ENCODE measurements at regions not wholly inside any gene's neighbourhood (a gene's known extent, or its start where the extent isn't known, plus 50 kb on each side); places are given as distances from the start of the nearest gene placed in this dataset.
"Not testable (repeated sequence)": the region's sequence is repeated elsewhere in the genome, so short reads cannot be mapped to it uniquely, and the experiment has no call there.

DNA sequence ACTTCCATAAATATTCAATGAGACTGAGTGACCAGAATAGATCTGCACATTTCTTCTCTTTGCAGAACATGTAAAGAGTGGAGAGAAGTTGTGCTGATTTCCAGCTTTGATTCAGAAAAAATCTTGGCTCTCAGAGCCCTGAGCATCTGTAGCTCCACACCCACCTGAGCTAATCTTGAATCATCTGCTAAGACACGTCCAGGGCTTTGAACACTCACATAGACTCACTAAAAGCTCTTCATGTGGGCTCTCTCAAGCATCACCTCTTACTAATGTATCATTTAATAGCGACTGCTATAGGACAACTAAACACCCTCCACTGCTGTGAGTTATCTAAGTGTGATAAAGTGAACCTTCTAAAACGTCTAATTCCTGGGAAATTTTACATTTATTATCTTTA is 147.7 kb upstream of the GRIA3 start:
- DNase-seq, result no peak

DNA sequence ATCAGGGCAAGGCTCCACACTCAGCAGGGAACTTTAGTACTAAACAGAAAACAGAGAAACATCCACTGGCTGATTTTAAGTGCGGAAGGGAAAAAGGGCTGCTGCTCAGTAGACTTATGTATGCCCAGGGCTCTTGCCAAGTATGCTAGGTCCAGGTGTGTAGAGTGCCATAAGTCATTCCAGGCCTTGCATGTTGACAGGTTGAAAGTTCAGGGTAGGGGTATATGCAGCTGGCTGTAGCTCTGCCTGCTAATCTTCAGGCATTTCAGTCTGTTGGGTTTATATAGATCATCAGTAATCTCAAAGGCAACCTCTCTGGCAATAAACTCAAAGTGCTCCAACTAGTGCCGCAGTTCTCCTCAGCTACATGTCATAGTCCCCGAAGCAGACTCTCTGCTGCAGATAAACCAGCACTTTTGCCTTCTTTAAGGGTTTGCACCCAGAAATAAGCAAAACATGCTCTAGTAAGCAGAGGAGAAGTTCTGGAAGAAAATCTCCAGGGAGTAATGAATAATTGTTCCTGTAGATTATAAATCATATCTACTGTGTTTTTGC is 134.9 kb upstream of the GRIA3 start:
- no peak for DNase-seq

GRCh38 chrX:123060986-123061385 is 123.1 kb upstream of the GRIA3 start:
- DNase-seq, result no peak

GRCh38 chrX:123064053-123064452 is 120.0 kb upstream of the GRIA3 start:
- no peak for DNase-seq

GRCh38 chrX:123072686-123073385 is 111.2 kb upstream of the GRIA3 start:
- DNase-seq, result no peak

DNA sequence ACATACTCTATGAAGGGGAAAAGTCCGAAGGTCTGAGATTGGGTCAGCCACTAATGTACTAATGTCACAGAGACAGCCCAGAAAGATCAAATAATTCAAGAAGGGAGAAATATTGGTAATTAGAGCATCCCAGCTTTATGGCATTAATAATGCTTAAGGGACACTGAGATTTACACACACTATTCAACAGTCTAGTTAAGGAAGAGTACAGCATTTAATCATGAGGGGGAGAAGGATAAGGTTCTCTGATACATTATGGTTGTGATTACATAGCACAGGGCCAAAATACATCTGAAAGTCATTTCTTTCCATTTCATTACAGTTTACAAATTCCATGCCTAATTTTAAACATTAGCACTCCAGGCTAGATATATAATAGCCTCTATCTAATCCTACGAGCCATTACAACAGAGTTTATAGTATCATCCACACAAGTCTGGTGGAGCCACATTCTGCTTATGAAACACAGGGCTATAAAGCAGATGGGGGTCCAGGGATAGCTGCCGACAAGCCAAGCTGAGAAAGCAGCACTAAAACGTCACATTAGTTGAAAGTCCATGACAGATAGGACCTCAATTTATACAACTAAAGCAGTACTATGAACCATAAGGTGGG is 108.0 kb upstream of the GRIA3 start:
- DNase-seq, result no peak

DNA sequence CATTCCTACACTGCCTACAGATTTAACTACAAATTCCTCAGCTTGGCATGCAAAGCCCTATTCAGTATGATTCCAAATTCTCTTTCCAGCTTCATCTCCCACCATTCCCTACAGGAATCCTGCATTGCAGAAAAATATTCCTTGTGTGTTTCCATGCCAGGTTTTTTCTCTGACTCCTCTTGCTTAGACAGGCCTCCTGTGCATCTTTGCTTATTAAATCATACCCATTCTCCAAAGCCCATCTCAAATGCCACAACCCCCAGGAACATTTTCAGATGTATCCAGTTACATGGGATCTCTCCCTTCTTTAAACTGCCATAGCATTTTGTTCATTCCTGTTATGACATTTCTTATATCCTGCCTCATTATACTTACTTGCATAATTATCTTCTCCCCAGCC is 106.4 kb upstream of the GRIA3 start:
- no peak for DNase-seq

GRCh38 chrX:123080065-123080464 is 104.0 kb upstream of the GRIA3 start:
- DNase-seq, result no peak

GRCh38 chrX:123081776-123082175 is 102.3 kb upstream of the GRIA3 start:
- no peak for DNase-seq

DNA sequence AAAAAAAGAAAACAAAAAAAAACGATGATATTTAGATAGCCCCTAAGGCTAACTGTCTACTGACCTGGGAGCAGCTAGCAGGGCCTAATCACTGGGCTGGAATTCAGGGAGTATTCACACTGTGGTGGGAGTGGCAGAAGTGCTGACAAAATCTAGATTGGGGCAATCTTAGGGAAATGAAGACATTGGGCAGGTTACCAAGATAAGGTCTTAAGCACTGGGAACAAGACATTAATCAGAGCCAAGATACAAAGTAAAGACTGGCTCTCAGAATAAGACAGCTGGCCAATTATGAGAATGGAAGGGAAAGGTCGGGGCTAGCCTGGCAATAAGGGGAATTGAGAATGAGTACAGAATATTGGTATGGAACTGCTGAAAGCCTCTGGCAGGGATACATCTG is 100.2 kb upstream of the GRIA3 start:
- DNase-seq, result no peak

GRCh38 chrX:123084797-123085196 is 99.3 kb upstream of the GRIA3 start:
- no peak for DNase-seq

GRCh38 chrX:123085311-123085940 is 98.7 kb upstream of the GRIA3 start:
- no peak for DNase-seq

DNA sequence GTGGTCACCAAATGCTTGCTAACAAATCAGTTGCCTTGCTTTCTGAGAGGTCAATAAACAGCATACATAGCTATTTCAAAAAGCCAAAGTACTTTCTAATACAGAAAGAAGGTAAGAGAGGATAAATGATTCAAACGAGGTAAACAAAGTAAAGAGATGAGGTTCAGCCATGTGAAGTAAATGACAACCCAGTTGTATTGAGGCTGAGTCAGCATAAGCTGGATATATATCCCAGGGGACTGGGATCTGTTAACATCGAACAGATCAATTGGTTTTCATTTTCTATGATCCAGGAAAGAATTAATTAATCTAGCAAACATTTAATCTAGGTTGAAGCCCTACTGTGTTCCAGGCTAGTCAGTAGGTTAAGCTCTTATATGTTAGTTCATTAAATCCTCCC is 97.3 kb upstream of the GRIA3 start:
- no peak for DNase-seq

DNA sequence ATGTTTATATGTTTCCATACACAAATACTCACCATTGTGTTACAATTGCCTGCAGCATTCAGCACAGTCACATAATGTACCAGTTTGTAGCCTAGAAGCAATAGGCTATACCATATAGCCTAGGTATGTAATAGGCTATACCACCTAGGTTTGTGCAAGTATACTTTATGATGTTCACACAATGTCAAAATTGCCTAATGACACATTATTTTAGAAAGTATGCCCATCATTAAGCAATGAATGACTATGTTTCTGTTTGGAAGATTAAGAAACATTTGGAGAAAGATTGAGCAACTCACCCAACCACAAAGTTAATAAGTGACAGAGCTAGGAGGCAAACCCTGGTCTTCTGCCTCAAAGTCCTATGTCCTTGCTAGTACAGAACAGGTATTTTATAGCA is 96.8 kb upstream of the GRIA3 start:
- DNase-seq, result no peak

- DNase-seq, result no peak
Observed at GRCh38 chrX:123088331-123088730, 95.7 kb upstream of the GRIA3 start.

DNA sequence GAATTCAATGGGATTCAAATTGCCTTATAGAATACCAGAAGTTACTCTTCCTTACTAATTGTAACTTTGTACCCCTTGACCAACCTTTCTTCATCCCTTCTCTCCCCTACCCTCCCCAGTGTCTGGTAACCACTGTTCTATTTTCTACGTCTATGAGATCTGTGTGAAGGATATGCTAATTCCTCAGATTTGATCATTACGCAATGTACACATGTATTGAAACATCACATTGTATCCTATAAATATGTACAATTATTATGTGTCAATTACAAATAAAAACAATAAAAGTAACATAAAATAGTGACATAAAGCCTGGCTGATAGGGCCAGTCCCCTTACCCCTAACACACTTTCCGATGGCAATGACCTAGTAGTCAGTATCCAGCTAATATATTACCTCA is 95.1 kb upstream of the GRIA3 start:
- DNase-seq, result no peak

GRCh38 chrX:123093792-123094191 is 90.3 kb upstream of the GRIA3 start:
- no peak for DNase-seq

- DNase-seq, result no peak
Observed at GRCh38 chrX:123108513-123109427, 75.3 kb upstream of the GRIA3 start.

GRCh38 chrX:123121241-123121640 is 62.8 kb upstream of the GRIA3 start:
- no peak for DNase-seq

DNA sequence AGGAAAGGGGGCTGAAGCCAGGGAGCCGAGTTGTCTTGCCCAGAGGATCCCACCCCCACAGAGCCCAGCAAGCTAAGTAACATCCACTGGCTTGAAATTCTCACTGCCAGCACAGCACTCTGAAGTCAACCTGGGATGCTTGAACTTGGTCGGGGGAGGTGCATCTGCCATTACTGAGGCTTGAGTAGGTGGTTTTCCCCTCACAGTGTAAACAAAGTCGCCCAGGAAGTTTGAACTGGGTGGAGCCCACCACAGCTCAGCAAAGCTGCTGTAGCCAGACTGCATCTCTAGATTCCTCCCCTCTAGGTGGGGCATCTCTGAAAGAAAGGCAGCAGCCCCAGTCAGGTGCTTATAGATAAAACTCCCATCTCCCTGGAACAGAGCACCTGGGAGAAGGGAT is 54.3 kb upstream of the GRIA3 start:
- not testable (repeated sequence) for DNase-seq
